ENCODE measurements at regions not wholly inside any gene's neighbourhood (a gene's known extent, or its start where the extent isn't known, plus 50 kb on each side); places are given as distances from the start of the nearest gene placed in this dataset.

GRCh38 chr1:96968541-96968940, 247.0 kb downstream of the PTBP2 start:
- H3K4me1 Mint-ChIP-seq (ENCODE audit: unreplicated experiment): no peaks in the 10 kb centered on the region
- H3K4me3 Mint-ChIP-seq (ENCODE audit: unreplicated experiment): no peak overlapping the region
- TF ChIP-seq CTCF (IDR thresholded peaks at IDR 0.05; ENCODE audit: unreplicated experiment): no peak
- no peaks in the 10 kb centered on the region for H3K36me3 Mint-ChIP-seq (ENCODE audit: low read depth, unreplicated experiment)
- H3K9me3 Mint-ChIP-seq (ENCODE audit: unreplicated experiment): no peaks in the 10 kb centered on the region
- DNase-seq (ENCODE audit: low spot score): no peak
- no peaks in the 10 kb centered on the region for H3K27me3 Mint-ChIP-seq (ENCODE audit: unreplicated experiment)
- H3K27ac Mint-ChIP-seq (ENCODE audit: unreplicated experiment): no peak overlapping the region

- Mint-ChIP-seq H3K4me3 (ENCODE audit: unreplicated experiment) (no peak overlapping the region), H3K4me1 (ENCODE audit: unreplicated experiment) (no peaks in the 10 kb centered on the region), H3K27ac (ENCODE audit: unreplicated experiment) (no peak overlapping the region), H3K27me3 (ENCODE audit: unreplicated experiment) (no peaks in the 10 kb centered on the region), H3K36me3 (ENCODE audit: low read depth, unreplicated experiment) (no peaks in the 10 kb centered on the region), H3K9me3 (ENCODE audit: unreplicated experiment) (no peaks in the 10 kb centered on the region)
- no peak for TF ChIP-seq CTCF (IDR thresholded peaks at IDR 0.05; ENCODE audit: unreplicated experiment)
- no peak for DNase-seq (ENCODE audit: low spot score)
Observed at GRCh38 chr1:96968983-96969382, 247.4 kb downstream of the PTBP2 start.

- Mint-ChIP-seq H3K36me3 (ENCODE audit: low read depth, unreplicated experiment) (no peaks in the 10 kb centered on the region), H3K4me3 (ENCODE audit: unreplicated experiment) (no peak overlapping the region), H3K9me3 (ENCODE audit: unreplicated experiment) (no peaks in the 10 kb centered on the region), H3K27me3 (ENCODE audit: unreplicated experiment) (no peaks in the 10 kb centered on the region), H3K27ac (ENCODE audit: unreplicated experiment) (no peak overlapping the region), H3K4me1 (ENCODE audit: unreplicated experiment) (no peaks in the 10 kb centered on the region)
- TF ChIP-seq CTCF (IDR thresholded peaks at IDR 0.05; ENCODE audit: unreplicated experiment): no peak
- no peak for DNase-seq (ENCODE audit: low spot score)
Observed at GRCh38 chr1:96969656-96970163, 248.1 kb downstream of the PTBP2 start.

- Mint-ChIP-seq H3K27me3 (ENCODE audit: unreplicated experiment) (no peaks in the 10 kb centered on the region), H3K27ac (ENCODE audit: unreplicated experiment) (no peak overlapping the region), H3K36me3 (ENCODE audit: low read depth, unreplicated experiment) (no peaks in the 10 kb centered on the region), H3K4me3 (ENCODE audit: unreplicated experiment) (no peak overlapping the region), H3K4me1 (ENCODE audit: unreplicated experiment) (no peaks in the 10 kb centered on the region), H3K9me3 (ENCODE audit: unreplicated experiment) (no peaks in the 10 kb centered on the region)
- DNase-seq (ENCODE audit: low spot score): no peak
- no peak for TF ChIP-seq CTCF (IDR thresholded peaks at IDR 0.05; ENCODE audit: unreplicated experiment)
Observed at GRCh38 chr1:96971439-96971838, 249.9 kb downstream of the PTBP2 start.

- no peak for DNase-seq (ENCODE audit: low spot score)
- no peaks in the 10 kb centered on the region for H3K36me3 Mint-ChIP-seq (ENCODE audit: low read depth, unreplicated experiment)
- no peak overlapping the region for H3K27ac Mint-ChIP-seq (ENCODE audit: unreplicated experiment)
Observed at GRCh38 chr1:96971849-96972602, 250.4 kb downstream of the PTBP2 start.

More at GRCh38 chr1:96971849-96972602, 250.4 kb downstream of the PTBP2 start:
- Mint-ChIP-seq H3K4me3 (ENCODE audit: unreplicated experiment) (no peak overlapping the region), H3K27me3 (ENCODE audit: unreplicated experiment) (no peaks in the 10 kb centered on the region), H3K4me1 (ENCODE audit: unreplicated experiment) (no peaks in the 10 kb centered on the region), H3K9me3 (ENCODE audit: unreplicated experiment) (no peaks in the 10 kb centered on the region)
- no peak for TF ChIP-seq CTCF (IDR thresholded peaks at IDR 0.05; ENCODE audit: unreplicated experiment)
